Stimulated activated CD4-positive, alpha-beta T cell treated with anti-CD3 and anti-CD28 coated beads, Interleukin-4, amount 100 ng/mL, for 4 hours (primary cell): ENCODE measurements at regions not wholly inside any gene's neighbourhood (a gene's known extent, or its start where the extent isn't known, plus 50 kb on each side); places are given as distances from the start of the nearest gene placed in this dataset.

Source experiments
- DNase-seq, 2 experiments: peaks; one replicate each; pipeline ENCODE4 v3.0.0-alpha.2; 2020

DNA sequence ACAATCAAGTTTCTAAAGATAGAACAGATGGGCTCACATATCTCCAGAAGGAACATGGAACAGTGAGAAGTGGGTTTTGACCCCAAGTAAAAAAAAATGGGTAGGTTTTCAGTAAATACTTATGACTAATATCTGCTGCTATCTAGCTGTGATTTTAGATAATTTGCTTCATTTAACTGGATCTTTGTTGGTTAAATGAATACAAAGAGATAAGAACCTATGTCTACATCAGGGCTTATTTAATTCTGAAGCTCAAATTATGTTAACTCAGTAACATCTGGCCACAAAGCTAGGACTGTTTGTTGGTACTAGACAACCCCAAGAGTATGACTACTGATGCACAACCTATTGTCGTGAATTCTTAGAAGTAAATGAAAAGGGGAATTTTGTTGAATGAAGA is 144.4 kb upstream of the SESN3 start:
- DNase-seq: no peak

DNA sequence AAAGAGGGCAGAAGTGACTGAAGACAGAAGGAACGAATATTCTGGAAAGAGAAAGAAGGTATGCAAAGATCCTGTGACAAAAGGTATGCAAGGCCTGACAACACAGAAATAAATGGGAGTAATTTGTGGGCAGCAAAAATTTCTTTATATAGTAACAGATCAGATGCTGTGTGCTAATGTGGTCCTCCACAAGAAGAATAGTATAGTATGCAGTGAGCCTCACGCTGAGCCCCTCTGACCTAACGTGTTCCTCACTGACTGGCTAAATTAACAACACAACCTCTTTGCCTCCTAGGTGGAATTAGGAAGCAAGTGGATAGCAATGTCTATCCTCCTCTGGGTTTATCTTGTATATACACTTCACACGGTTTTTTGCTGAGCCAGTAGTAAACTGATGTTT is 143.1 kb upstream of the SESN3 start:
- no peak for DNase-seq

DNA sequence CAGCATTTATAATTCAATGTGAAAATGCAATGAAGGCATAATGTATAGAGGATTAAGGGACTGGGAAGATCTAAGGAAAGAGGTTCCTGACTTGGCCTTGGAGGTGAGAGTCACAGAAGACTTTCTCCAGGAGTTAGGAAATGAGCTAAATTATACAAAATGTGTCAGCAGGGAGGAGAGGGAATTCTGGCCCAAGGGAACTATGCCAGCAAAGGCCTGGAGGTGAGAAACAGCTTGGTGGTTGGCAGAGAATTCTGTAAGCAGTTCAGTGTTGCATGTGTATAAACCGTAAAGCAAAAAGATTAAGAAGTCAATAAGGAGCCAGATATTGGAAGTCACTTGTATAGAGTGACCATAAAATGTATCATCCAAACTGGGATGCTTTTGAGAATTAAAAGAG is 142.2 kb upstream of the SESN3 start:
- DNase-seq: no peak

DNA sequence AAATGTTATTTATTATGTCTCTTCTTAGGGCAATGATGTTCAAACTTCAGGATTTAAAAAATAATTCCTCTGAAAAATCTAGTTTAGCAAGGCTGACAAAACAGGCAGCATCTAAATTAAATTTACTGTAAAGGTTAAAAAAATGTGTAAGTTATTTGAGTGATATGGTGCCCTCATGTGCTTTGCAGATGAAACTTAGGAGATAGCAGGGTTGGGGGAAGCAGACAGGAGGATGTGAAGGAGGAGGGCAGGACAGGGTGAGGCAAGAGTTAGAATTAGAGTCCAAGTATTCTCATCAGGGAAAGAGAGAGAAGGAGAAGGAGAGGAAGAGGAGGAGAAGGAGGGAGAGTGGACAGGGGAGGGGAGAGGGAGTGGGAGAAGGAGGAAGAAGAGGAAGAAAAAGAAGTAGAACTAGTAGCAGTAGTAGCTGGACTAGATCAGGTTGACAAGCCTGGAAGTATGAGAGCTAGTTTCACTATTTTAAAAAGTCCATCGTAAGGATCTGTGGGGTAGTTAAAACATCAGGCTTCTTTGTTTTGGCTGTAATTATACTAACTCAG is 141.2 kb upstream of the SESN3 start:
- no peak for DNase-seq

DNA sequence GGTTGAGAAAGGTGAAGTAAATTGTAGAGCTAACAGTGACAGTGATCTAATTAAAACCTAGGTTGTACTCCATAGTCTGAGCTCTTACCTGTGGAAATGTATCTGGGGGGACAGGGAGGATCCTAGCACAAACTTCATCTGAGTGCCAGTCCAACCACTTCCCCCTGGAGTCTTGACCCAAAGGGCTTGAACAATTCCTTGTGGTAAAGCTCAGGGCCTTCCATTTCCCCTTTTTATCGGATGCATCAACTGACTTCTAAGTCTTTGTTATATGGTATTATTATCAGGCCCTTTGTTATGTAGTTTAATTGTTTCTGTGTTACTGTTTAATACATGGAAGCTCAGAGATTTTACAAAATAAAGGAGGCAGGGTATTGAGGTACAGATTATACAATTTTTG is 140.2 kb upstream of the SESN3 start:
- DNase-seq: no peak

DNA sequence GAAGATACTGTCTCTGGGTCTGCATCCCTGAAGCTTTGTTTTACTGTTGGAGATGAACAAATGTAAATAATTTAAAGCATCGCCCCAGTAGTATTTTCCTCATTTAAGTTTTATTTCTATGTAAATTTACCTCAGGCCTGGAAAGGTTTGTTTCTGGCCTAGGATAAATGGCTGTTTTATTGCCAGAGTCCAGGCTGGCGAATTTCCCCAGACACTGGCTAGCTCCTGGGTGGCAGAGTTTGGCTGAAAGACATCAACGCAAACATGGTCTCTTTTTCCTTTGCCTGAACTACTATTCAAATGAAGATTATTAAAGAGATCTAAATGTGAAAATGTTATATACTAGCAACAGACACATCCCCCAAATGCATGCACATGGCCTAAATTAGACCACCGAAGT is 136.7 kb upstream of the SESN3 start:
- no peak for DNase-seq

DNA sequence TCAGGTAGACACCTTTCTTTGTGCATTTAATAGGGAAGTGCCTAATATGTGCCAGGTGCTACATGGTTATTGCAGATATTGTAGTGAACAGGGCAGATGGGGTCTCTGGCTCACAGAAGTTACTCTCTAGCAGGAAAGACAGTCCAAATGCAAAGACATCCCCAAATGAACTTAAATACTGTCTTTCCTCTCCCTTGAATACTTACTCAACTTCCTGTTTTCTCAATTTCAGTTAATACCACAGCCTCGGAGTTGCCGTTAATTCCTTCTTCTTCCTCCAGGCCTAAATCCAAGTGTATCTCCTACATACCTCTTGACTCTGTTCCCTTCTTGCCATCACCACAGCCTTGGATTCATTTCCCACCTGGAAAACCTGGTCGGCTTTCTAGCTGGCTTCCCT is 134.3 kb upstream of the SESN3 start:
- no peak for DNase-seq

DNA sequence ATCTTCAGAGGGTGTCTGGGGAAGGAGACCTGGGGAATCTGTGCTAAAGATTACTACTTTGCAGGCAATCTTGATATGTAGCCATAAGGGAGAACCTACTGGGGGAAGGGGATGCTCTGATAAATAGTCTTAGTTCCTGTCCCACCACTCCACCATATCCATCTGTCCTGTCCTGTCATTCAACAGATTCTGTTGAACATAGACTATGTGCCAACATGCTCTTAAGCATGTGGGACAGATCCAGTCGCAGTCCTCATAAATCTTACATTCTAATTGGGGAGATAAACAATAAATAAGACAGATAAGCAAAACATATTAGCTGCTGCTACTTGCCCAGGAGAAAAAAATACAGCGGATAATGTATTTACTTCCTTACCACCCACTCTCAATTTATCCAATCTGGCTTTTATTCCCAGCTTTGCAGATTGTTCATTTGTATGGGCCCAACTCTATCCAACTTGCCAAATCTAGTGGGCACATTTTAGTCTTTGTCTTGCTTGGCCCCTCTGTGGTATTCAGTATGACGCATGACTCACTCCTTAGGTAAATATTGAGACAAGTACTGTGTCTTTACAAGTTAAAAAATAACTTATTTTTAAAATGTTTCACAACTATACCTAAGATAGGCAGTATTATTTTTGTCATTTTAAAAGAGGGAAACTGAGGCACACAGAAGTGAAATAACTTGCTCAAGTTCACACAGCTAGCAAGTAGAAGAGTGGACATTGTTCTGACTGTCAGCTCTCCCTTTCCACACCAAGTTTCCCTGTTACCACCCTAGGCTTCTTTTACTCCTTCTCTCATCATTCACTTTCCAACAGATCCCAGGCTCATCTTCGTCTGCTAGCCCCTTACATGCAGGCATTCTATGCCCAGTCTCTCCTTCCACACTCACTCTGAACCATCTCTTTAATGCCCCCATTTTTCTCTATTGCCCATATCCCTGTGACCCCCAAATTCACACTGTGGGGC is 133.6 kb upstream of the SESN3 start:
- DNase-seq: no peak

DNA sequence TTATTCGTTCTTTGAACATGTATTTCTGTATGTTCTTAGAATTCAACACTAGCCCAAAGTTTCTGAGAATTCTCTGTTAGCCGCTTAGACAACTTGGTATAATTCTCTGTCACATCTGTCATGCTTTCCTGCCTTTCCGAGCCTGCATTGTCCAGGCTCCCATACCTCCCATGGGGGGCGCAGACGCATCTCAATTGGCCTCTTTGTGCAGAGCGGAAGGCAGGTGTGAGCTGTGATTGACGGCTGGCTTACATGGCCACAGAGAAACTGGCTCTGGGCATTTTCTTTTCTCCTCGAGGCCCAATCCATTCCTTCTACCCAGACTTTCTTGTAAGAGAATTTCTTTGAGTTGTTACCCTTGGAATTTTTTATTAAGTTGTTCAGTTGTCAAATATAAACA is 132.7 kb upstream of the SESN3 start:
- no peak for DNase-seq

DNA sequence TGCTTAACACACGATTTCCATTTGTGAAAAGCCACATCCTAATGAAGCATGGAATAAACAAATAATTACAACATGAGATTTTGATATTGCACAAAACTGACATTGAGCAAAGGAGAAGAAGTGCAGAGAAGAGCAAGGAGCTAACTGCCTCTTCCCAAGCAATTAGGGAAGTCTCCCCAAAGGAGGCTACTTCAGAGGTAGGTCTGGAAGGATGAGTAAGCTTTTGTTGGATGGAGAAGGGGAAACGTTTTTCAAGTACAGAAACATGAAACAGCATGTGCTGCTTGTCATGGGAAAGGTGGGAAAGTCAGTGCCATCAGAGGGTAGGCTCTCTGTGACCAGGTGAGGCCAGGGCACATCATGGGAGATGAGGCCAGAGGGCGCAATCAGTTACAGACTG is 132.2 kb upstream of the SESN3 start:
- DNase-seq: no peak

DNA sequence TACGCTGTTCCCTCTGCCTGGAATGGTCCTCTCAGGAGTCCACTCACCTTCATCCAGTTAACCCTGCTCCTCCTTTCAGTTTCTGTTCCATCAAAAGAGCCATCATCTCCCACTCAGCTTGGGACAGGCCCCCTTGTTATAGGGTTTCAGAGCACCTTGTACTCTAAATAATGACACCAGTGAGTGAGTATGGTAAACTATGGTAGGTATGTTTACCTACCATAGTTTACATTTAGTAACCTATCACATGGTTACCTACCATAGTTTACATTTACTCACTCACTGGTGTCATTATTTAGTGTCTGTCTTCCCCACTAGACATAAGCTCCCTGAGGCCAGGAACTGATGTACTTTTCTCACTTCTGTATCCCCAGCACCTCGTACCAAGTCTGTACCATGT is 130.2 kb upstream of the SESN3 start:
- DNase-seq: no peak

DNA sequence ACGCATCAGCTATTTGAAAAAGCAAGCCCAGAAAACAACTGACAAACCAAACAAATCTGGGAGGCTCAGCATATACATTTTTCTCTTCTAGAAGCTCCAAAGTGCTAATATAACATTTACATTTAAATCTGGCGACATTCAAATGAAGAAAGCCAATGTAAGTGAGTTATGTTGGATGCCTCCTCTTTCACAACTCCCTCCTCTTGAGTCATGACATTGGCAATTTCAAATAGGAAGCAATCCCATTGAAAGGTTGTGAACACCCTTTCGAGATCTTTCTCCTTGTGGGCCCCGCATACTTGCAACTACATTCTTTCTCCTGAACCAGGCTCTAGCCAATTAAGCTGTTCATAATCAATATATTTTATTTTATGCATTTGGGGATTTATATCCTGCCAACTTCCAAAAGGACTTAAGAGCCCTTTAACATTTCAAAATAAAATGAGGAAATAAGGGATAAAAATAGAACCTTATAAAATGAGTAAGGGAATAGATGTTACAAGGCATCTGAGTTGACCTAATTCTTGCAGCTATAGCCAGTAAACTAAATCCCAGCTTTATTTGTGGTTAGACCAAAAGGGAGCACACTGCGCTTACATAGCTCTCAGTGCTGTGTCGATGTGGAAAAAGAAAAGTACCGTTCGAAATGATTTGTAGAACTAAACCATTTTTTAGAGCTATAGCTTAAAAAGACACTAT is 129.5 kb upstream of the SESN3 start:
- DNase-seq: no peak

DNA sequence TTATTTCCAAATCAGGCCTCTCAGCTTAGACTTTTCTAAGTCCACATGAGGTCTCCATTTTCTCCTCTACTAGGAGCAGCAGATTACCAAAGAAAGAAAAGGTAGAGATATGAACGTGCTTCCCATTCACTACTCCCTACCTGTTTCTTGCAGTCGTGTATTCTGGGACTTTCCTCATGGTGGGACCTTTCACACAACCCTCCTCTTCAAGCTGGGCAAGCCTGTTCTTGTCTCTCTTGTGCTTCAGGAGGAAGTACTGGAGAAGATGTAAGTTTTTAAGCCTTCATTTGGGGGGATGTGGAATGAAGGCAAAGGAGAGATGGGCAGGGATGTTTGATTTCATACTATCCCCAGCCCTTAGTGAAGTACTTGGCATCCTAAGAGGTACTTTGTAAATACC is 128.8 kb upstream of the SESN3 start:
- DNase-seq: no peak

DNA sequence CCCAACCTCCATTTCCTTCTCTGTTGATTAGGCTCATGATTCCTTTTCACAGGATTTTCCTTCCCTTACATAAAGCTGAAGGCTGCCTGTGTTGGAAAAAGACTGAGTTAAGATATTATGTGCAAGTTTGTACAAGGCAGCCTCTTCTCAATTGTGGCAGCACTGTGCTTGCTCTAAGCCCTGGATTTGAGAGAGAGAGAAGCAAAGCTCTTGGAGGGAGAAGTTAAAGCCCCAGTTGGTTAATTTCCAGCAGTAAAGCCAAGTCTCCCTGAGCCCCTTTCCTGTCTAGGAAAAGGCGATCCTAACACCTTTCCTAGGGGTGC is 128.3 kb upstream of the SESN3 start:
- DNase-seq: no peak

DNA sequence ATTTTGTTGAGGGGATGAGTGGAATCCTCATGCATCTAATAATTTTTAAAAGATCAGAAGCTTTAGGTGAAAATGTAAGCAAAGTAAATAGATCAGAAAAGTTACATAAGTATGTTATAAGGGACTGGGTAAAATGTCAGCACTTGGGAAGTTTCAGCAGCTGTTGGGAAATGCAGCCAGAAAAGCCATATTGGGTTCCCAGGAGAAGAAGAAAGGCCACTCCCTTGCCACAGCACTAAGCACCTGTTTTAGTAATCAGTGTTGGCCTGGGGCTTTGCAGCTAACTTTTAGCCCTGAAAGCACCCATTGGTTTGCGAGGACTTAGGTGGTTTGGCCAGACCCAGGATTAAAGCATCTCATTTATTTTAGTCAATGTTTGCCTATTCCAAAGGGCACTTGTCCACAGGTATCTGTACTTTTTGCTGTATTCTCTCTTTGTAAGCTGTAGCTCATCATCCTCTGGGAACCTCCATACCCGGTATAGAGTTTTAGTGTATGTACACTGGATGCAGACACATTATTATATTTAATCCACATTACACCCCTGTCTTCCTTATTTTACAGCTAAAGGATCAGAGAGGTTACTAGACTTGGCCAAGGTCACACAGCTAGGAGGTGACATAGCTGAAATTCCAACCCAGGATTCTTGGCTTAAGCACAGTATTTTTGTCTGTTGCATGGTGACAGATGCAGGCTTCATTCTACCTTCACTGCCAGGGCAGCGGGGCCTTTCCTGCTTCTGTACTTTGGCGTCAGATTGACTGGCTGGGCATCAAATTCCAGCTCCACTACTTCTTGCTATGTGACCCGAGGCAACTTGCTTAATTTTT is 127.7 kb upstream of the SESN3 start:
- DNase-seq: no peak

DNA sequence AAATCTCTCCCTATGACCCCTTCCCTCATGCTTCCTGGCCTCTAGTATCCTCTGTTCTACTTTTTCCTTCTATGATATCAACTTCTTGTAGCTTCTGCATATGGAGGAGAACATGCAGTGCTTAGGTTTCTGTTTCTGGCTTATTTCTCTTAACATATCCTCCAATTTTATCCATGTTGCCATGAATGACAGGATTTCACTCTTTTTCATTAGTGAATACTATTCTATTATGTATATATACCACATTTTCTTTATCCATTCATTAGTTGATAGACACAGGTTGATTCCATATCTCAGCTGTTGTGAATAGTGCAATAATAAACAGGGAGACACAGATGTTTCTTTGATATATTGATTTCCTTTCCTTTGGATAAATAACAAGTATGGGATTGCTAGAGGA is 123.3 kb upstream of the SESN3 start:
- DNase-seq: no peak

DNA sequence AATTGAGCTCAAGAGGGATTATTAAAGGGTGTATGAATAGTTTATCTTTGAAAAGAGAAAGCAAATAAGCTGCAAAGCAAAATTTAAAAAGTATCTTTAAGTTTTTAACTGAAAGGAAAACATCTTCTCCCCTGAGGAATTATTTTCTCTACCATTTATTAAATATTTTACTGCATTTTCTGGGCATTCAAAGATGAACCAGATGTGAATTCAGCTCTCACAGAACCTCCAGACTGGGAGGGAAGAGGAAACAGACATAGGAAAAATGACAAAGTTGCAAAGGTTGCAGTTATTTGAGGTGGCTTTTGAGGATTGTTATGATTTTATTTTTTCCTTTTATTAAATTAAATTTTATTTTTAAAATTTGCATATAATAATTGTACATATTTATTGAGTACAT is 122.7 kb upstream of the SESN3 start:
- DNase-seq: no peak

DNA sequence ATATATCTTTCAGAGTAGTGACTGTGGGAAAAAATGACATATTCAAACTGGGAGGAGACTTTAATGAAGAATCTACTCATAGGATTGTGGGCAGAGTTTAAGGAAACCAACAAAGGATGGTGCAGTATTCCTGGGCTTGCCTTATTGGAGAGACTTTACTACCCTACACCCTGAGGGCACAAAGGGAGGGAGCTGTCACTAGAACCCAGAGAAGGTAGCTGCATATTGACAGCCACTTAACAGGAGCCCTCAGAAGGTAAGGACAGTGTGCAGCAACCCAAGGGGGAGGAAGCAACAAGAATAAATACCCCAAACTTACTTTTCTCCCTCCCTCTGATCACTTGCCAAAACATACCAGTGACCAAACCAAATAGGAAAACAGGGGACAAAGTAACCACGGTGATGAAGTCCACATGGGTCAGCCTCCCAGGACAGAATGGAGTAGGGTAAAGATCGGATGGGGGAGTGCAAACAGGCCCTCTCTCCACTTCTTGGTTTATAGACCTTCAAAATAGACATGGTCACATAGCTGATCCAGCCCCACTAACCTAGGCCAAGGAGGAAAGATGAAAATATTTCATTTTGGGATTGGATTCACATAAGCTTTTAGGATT is 121.8 kb upstream of the SESN3 start:
- DNase-seq: no peak

DNA sequence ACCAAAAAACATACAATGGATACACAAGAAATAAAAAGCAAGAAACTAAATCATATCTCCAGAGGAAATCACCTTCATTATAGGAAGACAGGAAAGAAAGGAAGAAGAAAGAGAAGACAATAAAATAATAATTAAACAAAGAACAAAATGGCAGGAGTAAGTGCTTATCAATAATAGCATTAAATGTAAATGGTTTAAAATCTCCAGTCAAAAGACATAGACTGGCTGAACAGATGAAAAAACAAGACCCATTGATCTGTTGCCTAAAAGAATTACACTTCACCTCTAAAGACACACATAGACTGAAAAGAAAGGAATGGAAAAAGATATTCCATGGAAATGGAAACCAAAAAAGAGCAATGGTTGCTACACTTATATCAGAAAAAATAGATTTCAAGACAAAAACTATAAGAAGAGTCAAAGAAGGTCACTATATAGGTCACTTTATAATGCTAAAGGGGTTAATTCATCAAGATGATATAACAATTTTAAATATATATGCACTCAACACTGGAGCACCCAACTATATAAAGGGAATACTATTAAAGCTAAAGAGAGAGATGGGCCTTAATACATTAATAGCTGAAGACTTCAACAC is 118.4 kb upstream of the SESN3 start:
- DNase-seq: no peak

DNA sequence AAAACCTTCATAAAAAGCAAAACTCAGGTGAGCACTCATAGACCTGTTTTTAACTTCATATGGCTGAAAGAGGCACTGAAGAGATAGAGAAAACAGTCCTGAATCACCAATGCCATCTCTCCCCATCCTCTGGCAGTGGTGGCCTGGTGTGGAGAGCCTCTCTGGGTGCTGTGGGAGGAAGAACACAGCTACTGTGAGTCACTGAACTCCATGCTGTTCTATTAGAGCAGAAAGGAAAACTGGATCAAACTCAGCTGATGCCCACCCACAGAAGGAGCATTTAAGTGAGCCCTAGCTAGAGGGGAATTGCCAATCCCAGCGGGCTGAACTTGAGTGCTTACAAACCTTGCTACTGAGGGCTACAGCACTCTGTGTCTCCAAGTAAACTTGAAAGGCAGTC is 115.3 kb upstream of the SESN3 start:
- no peak for DNase-seq

DNA sequence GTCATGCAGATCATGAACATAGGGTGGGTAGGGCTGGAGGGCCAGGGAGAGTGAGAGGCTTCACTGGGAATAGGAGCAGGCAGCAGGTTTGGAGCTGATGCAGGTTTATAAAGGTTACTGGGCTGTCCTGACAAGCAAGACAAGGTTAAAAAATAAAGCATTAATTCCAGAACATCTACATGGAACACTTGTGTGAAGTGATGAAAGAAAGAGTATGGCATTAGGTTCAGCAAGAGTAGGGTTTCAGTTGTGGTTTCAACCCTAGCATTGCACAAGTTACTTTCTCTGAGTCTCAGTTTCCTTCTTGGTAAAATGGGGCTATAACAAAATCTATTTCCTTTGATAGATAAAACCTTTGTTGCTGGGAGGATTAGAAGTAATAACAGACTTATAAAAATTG is 114.6 kb upstream of the SESN3 start:
- DNase-seq: no peak

DNA sequence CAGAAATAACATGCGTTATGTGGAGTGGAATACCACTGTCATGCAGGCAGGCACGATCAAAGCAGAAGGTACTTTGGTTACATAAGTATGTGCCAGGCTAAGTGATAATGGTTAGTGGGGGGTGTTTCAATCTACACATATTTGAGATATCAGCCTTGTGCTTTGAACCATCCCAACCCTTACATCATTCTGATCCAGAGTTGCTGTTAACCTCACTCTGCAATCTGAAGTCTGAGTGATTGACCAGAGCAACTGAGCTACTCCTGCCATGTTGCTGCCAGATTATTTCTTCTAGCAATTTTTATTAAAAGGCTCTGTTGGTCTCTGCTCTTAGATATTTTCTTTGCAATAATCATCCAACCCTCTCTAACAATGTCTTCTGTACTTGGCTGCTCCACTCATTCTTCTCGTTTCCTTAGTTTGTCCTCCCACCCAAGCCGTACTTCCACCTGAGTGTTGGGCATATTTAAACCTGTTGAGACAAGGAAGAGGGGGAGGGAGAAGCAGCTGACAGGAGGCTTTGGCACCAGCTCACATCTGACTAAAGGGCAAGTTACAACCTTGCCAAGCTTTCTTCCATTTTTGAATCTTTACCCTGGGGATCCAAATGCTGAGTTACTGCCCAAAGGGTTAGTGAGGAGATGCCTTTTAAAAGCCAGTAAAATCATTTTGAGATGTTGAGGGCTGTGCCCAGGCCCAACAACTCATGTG is 114.1 kb upstream of the SESN3 start:
- no peak for DNase-seq
